ENCODE measurements at regions not wholly inside any gene's neighbourhood (a gene's known extent, or its start where the extent isn't known, plus 50 kb on each side); places are given as distances from the start of the nearest gene placed in this dataset.

GRCh38 chr11:95466416-95466815 is 235.4 kb upstream of the SESN3 start:
- no peak for DNase-seq

GRCh38 chr11:95465887-95466286 is 234.9 kb upstream of the SESN3 start:
- DNase-seq, result no peak

- DNase-seq, result no peak
Observed at GRCh38 chr11:95461858-95462257, 230.9 kb upstream of the SESN3 start.

- no peak for DNase-seq
Observed at GRCh38 chr11:95461348-95461747, 230.3 kb upstream of the SESN3 start.

GRCh38 chr11:95459291-95460042 is 228.5 kb upstream of the SESN3 start:
- DNase-seq, result no peak

- no peak for DNase-seq
Observed at GRCh38 chr11:95456714-95457491, 225.9 kb upstream of the SESN3 start.

GRCh38 chr11:95455228-95455970 is 224.4 kb upstream of the SESN3 start:
- DNase-seq, result no peak

- DNase-seq, result no peak
Observed at GRCh38 chr11:95453616-95454171, 222.7 kb upstream of the SESN3 start.

- no peak for DNase-seq
Observed at GRCh38 chr11:95451682-95452081, 220.7 kb upstream of the SESN3 start.

- no peak for DNase-seq
Observed at GRCh38 chr11:95451261-95451660, 220.3 kb upstream of the SESN3 start.

GRCh38 chr11:95450547-95451123 is 219.6 kb upstream of the SESN3 start:
- no peak for DNase-seq

- no peak for DNase-seq
Observed at GRCh38 chr11:95445746-95446333, 214.8 kb upstream of the SESN3 start.

GRCh38 chr11:95444309-95445241 is 213.6 kb upstream of the SESN3 start:
- no peak for DNase-seq

- DNase-seq, result peak; percentile 10
Observed at GRCh38 chr11:95443386-95443785, 212.4 kb upstream of the SESN3 start.

GRCh38 chr11:95442531-95443050 is 211.6 kb upstream of the SESN3 start:
- no peak for DNase-seq

- DNase-seq, result no peak
Observed at GRCh38 chr11:95435628-95436353, 204.8 kb upstream of the SESN3 start.

- DNase-seq, result no peak
Observed at GRCh38 chr11:95435192-95435591, 204.2 kb upstream of the SESN3 start.

- DNase-seq, result no peak
Observed at GRCh38 chr11:95434489-95435057, 203.6 kb upstream of the SESN3 start.

- no peak for DNase-seq
Observed at GRCh38 chr11:95434009-95434408, 203.0 kb upstream of the SESN3 start.
